OCI-LY3 (cell line): ENCODE measurements at regions not wholly inside any gene's neighbourhood (a gene's known extent, or its start where the extent isn't known, plus 50 kb on each side); places are given as distances from the start of the nearest gene placed in this dataset.

Experiments used
- H2AFZ ChIP-seq: fragments of 200-600, 300-600 bp; shearing (Covaris generic); 2 replicates; pipeline ENCODE4 v1.6.0; 2014; ENCODE audit warnings: antibody characterized with exemption, low read depth, low read length
- H3K27ac ChIP-seq: fragments of 200-600, 300-600 bp; sonication (generic); 2 replicates; pipeline ENCODE4 v1.5.1; 2014; ENCODE audit warnings: mild to moderate bottlenecking, low read length, moderate library complexity, mixed read lengths
- H3K27me3 ChIP-seq: fragments of 200-600, 300-600 bp; sonication (generic); 2 replicates; pipeline ENCODE4 v1.6.1; 2014; ENCODE audit warnings: low read depth, low read length, mixed read lengths
- H3K36me3 ChIP-seq: fragments of 200-600, 300-600 bp; sonication (generic); replicated peaks from 2 replicates; pipeline ENCODE3; 2014; ENCODE audit warnings: low read depth, low read length, mixed read lengths
- H3K4me1 ChIP-seq: fragments of 300-600, 200-600 bp; sonication (generic); 2 replicates; pipeline ENCODE4 v1.6.1; 2014; ENCODE audit warnings: low read length, mixed read lengths
- H3K4me2 ChIP-seq: fragments of 200-600, 300-600 bp; sonication (generic); 2 replicates; pipeline ENCODE4 v1.6.1; 2014; ENCODE audit warnings: low read length, mixed read lengths
- H3K4me3 ChIP-seq: fragments of 300-600, 200-600 bp; sonication (generic); 2 replicates; pipeline ENCODE4 v1.5.1; 2014; ENCODE audit warnings: antibody characterized with exemption, mild to moderate bottlenecking, low read length, moderate library complexity
- H3K79me2 ChIP-seq: fragments of 300-600, 200-600 bp; shearing (Covaris generic); 2 replicates; pipeline ENCODE4 v1.6.1; 2014; ENCODE audit warnings: mild to moderate bottlenecking, low read length, mixed read lengths
- H3K9ac ChIP-seq: fragments of 300-600, 200-600 bp; shearing (Covaris generic); 2 replicates; pipeline ENCODE4 v1.6.0; 2014; ENCODE audit warnings: mild to moderate bottlenecking, low read length, moderate library complexity
- H3K9me3 ChIP-seq: fragments of 200-600, 300-600 bp; shearing (Covaris generic); 2 replicates; pipeline ENCODE4 v1.6.1; 2014; ENCODE audit warnings: low read length, mixed read lengths; ENCODE audit not compliant: insufficient read depth
- H4K20me1 ChIP-seq: fragments of 200-600, 300-600 bp; sonication (generic); 2 replicates; pipeline ENCODE4 v1.6.1; 2016; ENCODE audit warnings: low read length, mixed read lengths; ENCODE audit not compliant: insufficient read depth
- EZH2phosphoT487 ChIP-seq: fragments of 200-600 bp; shearing (Covaris generic); IDR thresholded peaks from 2 replicates; pipeline ENCODE4 v1.6.1; 2018; ENCODE audit warnings: antibody characterized with exemption, mixed run types, low read depth
- TF ChIP-seq, protein P1 (sequence below): fragments of 200-600, 300-600 bp; sonication (generic); IDR thresholded peaks from 2 replicates; pipeline ENCODE4 v1.5.1; 2014; ENCODE audit warnings: antibody characterized with exemption, low read length, low read depth

GRCh38 chr18:61155586-61155985, 177.6 kb upstream of the CDH20 start:
- Histone ChIP-seq H3K79me2 (no peaks in the 10 kb centered on the region), H3K4me3 (no peak overlapping the region), H3K36me3 (no peaks in the 10 kb centered on the region), H3K9ac (no peak overlapping the region), H3K4me1 (peaks cover 10% of the 10 kb centered on the region), H3K27me3 (no peaks in the 10 kb centered on the region), H4K20me1 (no peaks in the 10 kb centered on the region), H3K4me2 (no peak overlapping the region), H2AFZ (no peak overlapping the region), H3K27ac (no peak overlapping the region), H3K9me3 (no peaks in the 10 kb centered on the region)
- TF ChIP-seq EZH2phosphoT487: no peak
- TF ChIP-seq, protein P1, sequence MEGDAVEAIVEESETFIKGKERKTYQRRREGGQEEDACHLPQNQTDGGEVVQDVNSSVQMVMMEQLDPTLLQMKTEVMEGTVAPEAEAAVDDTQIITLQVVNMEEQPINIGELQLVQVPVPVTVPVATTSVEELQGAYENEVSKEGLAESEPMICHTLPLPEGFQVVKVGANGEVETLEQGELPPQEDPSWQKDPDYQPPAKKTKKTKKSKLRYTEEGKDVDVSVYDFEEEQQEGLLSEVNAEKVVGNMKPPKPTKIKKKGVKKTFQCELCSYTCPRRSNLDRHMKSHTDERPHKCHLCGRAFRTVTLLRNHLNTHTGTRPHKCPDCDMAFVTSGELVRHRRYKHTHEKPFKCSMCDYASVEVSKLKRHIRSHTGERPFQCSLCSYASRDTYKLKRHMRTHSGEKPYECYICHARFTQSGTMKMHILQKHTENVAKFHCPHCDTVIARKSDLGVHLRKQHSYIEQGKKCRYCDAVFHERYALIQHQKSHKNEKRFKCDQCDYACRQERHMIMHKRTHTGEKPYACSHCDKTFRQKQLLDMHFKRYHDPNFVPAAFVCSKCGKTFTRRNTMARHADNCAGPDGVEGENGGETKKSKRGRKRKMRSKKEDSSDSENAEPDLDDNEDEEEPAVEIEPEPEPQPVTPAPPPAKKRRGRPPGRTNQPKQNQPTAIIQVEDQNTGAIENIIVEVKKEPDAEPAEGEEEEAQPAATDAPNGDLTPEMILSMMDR: no peak

DNA sequence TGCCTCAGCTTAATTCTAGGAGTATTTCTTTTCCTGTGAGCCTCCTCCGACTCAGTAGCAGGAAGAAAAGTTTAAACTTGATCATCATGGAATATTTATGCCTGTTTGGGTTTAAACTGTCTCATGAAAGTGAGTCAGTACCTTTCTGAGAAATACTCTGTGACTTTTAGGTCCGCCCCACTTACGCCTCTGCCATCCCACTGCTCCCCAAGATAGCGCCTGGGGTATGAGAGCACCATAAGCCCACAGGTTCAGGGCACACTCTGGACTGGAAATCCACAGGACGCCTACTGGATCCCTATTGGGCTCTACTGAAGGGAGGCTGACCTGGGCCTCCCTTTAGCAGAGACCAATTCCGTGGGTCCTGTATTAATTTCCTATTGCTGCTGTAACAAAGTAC, 175.8 kb upstream of the CDH20 start:
- Histone ChIP-seq H3K27ac (no peak overlapping the region), H3K9me3 (no peaks in the 10 kb centered on the region), H2AFZ (no peak overlapping the region), H3K36me3 (no peaks in the 10 kb centered on the region), H3K4me3 (no peak overlapping the region), H3K79me2 (no peaks in the 10 kb centered on the region), H4K20me1 (no peaks in the 10 kb centered on the region), H3K4me1 (peaks cover 10% of the 10 kb centered on the region), H3K4me2 (no peak overlapping the region), H3K9ac (no peak overlapping the region), H3K27me3 (no peaks in the 10 kb centered on the region)
- no peak for TF ChIP-seq EZH2phosphoT487
- TF ChIP-seq, protein P1: no peak

DNA sequence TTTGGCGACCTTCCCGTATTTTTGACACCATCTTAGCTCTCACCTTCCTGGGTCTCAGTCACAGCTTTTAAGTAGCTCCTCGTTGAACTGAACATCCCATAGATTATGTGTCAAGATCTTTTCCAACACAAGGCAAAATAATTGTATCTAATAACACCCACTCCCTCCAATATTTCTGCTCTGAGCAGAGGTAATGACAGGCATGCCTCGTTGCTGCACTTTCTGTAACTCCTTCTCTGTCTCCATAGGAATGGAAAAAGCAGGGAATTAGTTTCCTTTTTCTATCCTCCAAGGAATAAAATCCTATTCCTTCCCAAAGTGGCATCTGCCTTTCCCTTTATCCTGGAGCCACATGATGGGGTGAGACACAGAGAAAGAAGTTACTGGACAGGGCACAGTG, 174.0 kb upstream of the CDH20 start:
- H3K27me3 ChIP-seq: no peaks in the 10 kb centered on the region
- TF ChIP-seq, protein P1: no peak
- no peak for TF ChIP-seq EZH2phosphoT487
- no peaks in the 10 kb centered on the region for H4K20me1 ChIP-seq
- peak overlapping the region; percentile 27 for H3K4me2 ChIP-seq
- H3K79me2 ChIP-seq: no peaks in the 10 kb centered on the region
- H3K9me3 ChIP-seq: no peaks in the 10 kb centered on the region
- H3K4me1 ChIP-seq: peaks cover 10% of the 10 kb centered on the region
- no peak overlapping the region for H2AFZ ChIP-seq
- no peaks in the 10 kb centered on the region for H3K36me3 ChIP-seq
- H3K4me3 ChIP-seq: no peak overlapping the region
- no peak overlapping the region for H3K9ac ChIP-seq
- no peak overlapping the region for H3K27ac ChIP-seq

DNA sequence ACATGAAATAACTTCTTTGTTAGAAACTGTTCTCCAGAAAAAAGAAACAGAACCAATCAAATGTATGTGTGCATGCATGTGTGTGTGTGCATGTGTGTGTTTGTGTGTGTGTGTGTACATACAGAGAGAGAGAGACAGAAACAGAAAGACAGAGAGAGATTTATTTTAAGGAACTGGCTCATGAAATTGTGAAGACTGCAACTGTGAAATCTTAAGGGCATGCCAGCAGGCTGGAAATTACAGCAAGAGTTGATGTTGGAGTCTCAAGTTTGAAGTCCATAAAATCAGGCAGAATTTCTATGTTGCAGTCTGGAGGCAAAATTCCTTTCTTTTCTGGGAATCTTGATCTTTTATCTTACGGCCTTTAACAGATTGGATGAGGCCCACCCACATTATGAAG, 168.9 kb upstream of the CDH20 start:
- Histone ChIP-seq H2AFZ (no peak overlapping the region), H3K79me2 (no peaks in the 10 kb centered on the region), H3K4me2 (no peak overlapping the region), H3K9me3 (no peaks in the 10 kb centered on the region), H3K36me3 (no peaks in the 10 kb centered on the region), H4K20me1 (no peaks in the 10 kb centered on the region), H3K27me3 (no peaks in the 10 kb centered on the region), H3K4me3 (no peak overlapping the region), H3K4me1 (peaks cover 1% of the 10 kb centered on the region), H3K9ac (no peak overlapping the region), H3K27ac (no peak overlapping the region)
- TF ChIP-seq EZH2phosphoT487: no peak
- TF ChIP-seq, protein P1: no peak
